Memory B cell (primary cell): ENCODE measurements at regions not wholly inside any gene's neighbourhood (a gene's known extent, or its start where the extent isn't known, plus 50 kb on each side); places are given as distances from the start of the nearest gene placed in this dataset.
"Not testable (repeated sequence)": the region's sequence is repeated elsewhere in the genome, so short reads cannot be mapped to it uniquely, and the experiment has no call there.

Experiments
- ATAC-seq: fragments of 150-1000 bp; cut with Tn5 transposase; 2 replicates; pipeline ENCODE4 v1.10.0; 2021; ENCODE audit warnings: low read depth, mild to moderate bottlenecking, moderate library complexity
- DNase-seq, 2 donors: peaks; one replicate each; pipeline ENCODE4 v3.0.0; 2022; ENCODE audit warnings: low spot score in 2 of 2
- H3K27ac Mint-ChIP-seq: one replicate; pipeline ENCODE4 v1.8.0; 2022; ENCODE audit warnings: mild to moderate bottlenecking, moderate library complexity, mixed read lengths
- H3K27me3 Mint-ChIP-seq: one replicate; pipeline ENCODE4 v1.8.0; 2022; ENCODE audit warnings: mixed read lengths
- H3K36me3 Mint-ChIP-seq: one replicate; pipeline ENCODE4 v1.8.0; 2022; ENCODE audit warnings: mild to moderate bottlenecking, mixed read lengths
- H3K4me1 Mint-ChIP-seq: one replicate; pipeline ENCODE4 v1.8.0; 2022; ENCODE audit warnings: mixed read lengths
- H3K4me3 Mint-ChIP-seq: one replicate; pipeline ENCODE4 v1.8.0; 2022; ENCODE audit warnings: mild to moderate bottlenecking, moderate library complexity, mixed read lengths
- H3K9me3 Mint-ChIP-seq: one replicate; pipeline ENCODE4 v1.8.0; 2022; ENCODE audit warnings: mixed read lengths

DNA sequence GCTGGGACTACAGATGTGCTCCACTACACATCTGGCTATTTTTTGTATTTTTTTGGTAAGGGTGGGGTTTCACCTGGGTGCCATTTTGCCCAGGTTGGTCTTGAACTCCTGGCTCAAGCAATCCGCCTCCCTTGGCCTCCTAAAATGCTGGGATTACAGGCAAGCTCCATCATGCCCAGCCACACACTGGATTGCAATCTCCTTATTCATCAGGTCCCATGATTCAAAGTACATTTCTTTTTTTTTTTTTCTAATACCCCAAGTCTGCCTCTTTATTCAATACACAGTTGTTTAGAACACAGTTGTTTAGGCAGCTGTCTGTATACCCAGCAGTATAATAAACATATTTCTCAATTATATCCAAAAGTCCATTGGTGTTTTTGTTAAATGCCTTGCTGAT is 130.3 kb upstream of the ARSJ start:
- no peaks in the 10 kb centered on the region for H3K9me3 Mint-ChIP-seq
- no peak for ATAC-seq
- H3K36me3 Mint-ChIP-seq: no peaks in the 10 kb centered on the region
- H3K27ac Mint-ChIP-seq: no peak overlapping the region
- no peaks in the 10 kb centered on the region for H3K27me3 Mint-ChIP-seq
- H3K4me1 Mint-ChIP-seq: no peaks in the 10 kb centered on the region
- no peak for DNase-seq
- H3K4me3 Mint-ChIP-seq: no peak overlapping the region

DNA sequence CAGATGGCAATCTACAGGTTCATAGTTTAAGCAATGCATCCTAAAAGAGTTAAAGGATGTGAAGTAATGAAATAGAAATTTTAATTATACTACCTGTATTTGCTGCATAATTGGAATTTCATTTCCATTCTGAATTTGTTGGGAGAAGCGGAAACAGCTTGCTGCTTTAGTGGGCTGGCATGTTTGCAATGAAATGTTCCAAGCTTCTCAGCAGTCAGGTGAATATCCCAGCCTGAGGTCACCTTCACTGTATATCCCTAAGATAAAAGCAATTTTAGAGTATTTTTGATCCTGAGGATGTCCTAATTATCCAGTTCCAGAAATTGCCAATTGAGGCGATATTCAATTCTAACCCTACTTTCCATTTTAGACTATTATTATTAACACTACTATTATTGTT is 136.1 kb upstream of the ARSJ start:
- Mint-ChIP-seq H3K9me3 (no peaks in the 10 kb centered on the region), H3K36me3 (no peaks in the 10 kb centered on the region), H3K27me3 (no peaks in the 10 kb centered on the region), H3K27ac (no peak overlapping the region), H3K4me1 (no peaks in the 10 kb centered on the region), H3K4me3 (no peak overlapping the region)
- ATAC-seq: no peak
- DNase-seq: no peak

- Mint-ChIP-seq H3K9me3 (no peaks in the 10 kb centered on the region), H3K36me3 (no peaks in the 10 kb centered on the region), H3K4me1 (no peaks in the 10 kb centered on the region), H3K4me3 (no peak overlapping the region), H3K27ac (no peak overlapping the region), H3K27me3 (no peaks in the 10 kb centered on the region)
- ATAC-seq (no peak), DNase-seq (no peak)
Measured at GRCh38 chr4:114116861-114117260, 137.4 kb upstream of the ARSJ start.

GRCh38 chr4:114121221-114121620 is 141.8 kb upstream of the ARSJ start:
- Mint-ChIP-seq H3K36me3 (no peaks in the 10 kb centered on the region), H3K4me3 (no peak overlapping the region), H3K4me1 (no peaks in the 10 kb centered on the region), H3K27ac (no peak overlapping the region), H3K27me3 (peaks cover 9% of the 10 kb centered on the region), H3K9me3 (peaks cover 2% of the 10 kb centered on the region)
- DNase-seq: no peak
- ATAC-seq: no peak

DNA sequence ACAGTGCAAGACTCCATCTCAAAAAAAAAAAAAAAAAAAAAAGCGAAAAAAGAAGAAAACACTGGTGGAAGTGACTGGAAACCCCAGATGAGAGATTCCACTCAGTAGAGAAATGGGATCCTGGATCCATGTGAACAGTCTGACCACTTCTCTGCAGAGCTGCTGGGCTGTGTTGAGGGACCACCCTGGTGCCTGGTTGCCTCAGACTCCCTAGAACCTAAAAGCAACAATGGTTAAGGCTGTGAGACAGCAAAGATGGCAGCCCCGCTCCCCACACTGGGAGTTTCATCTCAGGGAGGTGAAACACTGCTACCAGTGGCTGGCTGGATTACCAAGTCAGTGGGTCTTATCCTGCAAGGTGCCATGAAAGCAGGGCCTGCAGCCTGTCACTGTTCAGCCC is 152.8 kb upstream of the ARSJ start:
- H3K4me1 Mint-ChIP-seq: peaks cover 2% of the 10 kb centered on the region
- DNase-seq (no peak), ATAC-seq (no peak)
- peaks cover 3% of the 10 kb centered on the region for H3K27me3 Mint-ChIP-seq
- H3K9me3 Mint-ChIP-seq: peaks cover 3% of the 10 kb centered on the region
- no peak overlapping the region for H3K4me3 Mint-ChIP-seq
- no peaks in the 10 kb centered on the region for H3K36me3 Mint-ChIP-seq
- no peak overlapping the region for H3K27ac Mint-ChIP-seq

DNA sequence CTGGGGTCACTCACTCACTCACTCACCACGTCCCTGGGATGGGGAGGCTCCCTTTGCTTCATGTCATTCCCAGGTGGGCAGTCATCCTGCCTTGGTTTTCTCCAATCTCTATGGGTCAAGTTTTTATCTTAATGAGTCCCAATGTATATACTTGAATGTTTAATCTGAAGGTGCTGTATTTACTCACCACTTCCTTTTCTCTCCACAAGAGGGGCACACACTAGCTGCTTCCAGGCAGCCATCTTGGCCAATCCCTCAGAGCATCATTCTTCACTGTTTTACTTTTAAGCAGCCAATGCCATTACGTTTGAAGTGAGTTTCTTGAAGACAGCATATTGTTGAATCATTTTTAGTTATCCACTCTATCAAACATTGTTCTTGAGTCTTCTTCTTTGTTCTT is 153.4 kb upstream of the ARSJ start:
- Mint-ChIP-seq H3K27ac (no peak overlapping the region), H3K9me3 (peaks cover 3% of the 10 kb centered on the region), H3K27me3 (peaks cover 3% of the 10 kb centered on the region), H3K4me1 (peaks cover 2% of the 10 kb centered on the region), H3K4me3 (no peak overlapping the region), H3K36me3 (no peaks in the 10 kb centered on the region)
- ATAC-seq: peak; percentile 34
- DNase-seq: no peak

GRCh38 chr4:114136069-114136468 is 156.6 kb upstream of the ARSJ start:
- ATAC-seq: no peak
- no peak overlapping the region for H3K27ac Mint-ChIP-seq
- H3K36me3 Mint-ChIP-seq: no peaks in the 10 kb centered on the region
- no peak for DNase-seq
- no peak overlapping the region for H3K4me3 Mint-ChIP-seq
- peaks cover 6% of the 10 kb centered on the region for H3K27me3 Mint-ChIP-seq
- peaks cover 2% of the 10 kb centered on the region for H3K4me1 Mint-ChIP-seq
- peaks cover 3% of the 10 kb centered on the region for H3K9me3 Mint-ChIP-seq

GRCh38 chr4:114137984-114138383 is 158.5 kb upstream of the ARSJ start:
- Mint-ChIP-seq H3K27me3 (peaks cover 5% of the 10 kb centered on the region), H3K4me3 (no peak overlapping the region), H3K4me1 (peaks cover under 1% of the 10 kb centered on the region), H3K9me3 (peaks cover 1% of the 10 kb centered on the region), H3K27ac (no peak overlapping the region), H3K36me3 (no peaks in the 10 kb centered on the region)
- ATAC-seq (no peak), DNase-seq (no peak)

- Mint-ChIP-seq H3K9me3 (no peaks in the 10 kb centered on the region), H3K27ac (no peak overlapping the region), H3K36me3 (no peaks in the 10 kb centered on the region), H3K4me1 (peaks cover 2% of the 10 kb centered on the region), H3K4me3 (peak overlapping the region; percentile 64), H3K27me3 (peaks cover 5% of the 10 kb centered on the region)
- ATAC-seq: no peak
- DNase-seq: no peak
Measured at GRCh38 chr4:114146947-114147618, 167.6 kb upstream of the ARSJ start.

DNA sequence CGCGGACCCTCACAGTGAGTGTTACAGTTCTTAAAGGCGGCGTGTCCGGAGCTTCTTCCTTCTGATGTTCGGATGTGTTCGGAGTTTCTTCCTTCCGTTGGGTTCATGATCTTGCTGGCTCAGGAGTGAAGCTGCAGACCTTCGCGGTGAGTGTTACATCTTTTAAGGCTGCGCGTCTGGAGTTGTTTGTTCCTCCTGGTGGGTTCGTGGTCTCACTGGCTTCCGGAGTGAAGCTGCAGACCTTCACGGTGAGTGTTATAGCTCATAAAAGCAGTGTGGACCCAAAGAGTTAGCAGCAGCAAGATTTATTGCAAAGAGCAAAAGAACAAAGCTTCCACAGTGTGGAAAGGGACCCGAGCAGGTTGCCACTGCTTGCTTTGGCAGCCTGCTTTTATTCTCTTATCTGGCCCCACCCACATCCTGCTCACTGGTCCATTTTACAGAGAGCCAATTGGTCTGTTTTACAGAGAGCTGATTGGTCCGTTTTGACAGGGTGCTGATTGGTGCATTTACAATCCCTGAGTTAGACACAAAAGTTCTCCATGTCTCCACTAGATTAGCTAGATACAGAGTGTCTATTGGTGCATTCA is 168.3 kb upstream of the ARSJ start:
- H3K4me1 Mint-ChIP-seq, H3K36me3 Mint-ChIP-seq, ATAC-seq, H3K27me3 Mint-ChIP-seq, DNase-seq, H3K27ac Mint-ChIP-seq, H3K9me3 Mint-ChIP-seq: not testable (repeated sequence)
- peak overlapping the region; percentile 64 for H3K4me3 Mint-ChIP-seq

DNA sequence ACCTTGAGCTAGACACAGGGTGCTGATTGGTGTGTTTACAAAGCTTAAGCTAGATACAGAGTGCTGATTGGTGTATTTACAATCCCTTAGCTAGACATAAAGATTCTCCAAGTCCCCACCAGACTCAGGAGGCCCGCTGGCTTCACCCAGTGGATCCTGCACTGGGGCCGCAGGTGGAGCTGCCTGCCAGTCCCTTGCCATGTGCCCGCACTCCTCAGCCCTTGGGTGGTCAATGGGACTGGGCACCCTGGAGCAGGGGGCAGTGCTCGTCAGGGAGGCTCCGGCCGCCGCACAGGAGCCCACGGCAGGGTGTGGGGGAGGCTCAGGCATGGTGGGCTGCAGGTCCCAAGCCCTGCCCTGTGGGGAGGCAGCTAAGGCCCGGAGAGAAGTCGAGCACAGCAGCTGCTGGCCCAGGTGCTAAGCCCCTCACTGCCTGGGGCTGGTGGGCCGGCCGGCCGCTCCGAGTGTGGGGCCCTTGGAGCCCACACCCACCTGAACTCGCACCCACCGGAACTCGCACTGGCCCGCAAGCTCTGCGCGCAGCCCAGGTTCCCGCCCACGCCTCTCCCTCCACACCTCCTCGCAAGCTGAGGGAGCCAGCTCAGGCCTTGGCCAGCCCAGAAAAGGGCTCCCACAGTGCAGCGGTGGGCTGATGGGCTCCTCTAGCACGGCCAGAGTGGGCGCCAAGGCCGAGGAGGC is 169.1 kb upstream of the ARSJ start:
- H3K27me3 Mint-ChIP-seq, H3K9me3 Mint-ChIP-seq, H3K36me3 Mint-ChIP-seq, H3K27ac Mint-ChIP-seq, ATAC-seq, H3K4me3 Mint-ChIP-seq, H3K4me1 Mint-ChIP-seq, DNase-seq: not testable (repeated sequence)

DNA sequence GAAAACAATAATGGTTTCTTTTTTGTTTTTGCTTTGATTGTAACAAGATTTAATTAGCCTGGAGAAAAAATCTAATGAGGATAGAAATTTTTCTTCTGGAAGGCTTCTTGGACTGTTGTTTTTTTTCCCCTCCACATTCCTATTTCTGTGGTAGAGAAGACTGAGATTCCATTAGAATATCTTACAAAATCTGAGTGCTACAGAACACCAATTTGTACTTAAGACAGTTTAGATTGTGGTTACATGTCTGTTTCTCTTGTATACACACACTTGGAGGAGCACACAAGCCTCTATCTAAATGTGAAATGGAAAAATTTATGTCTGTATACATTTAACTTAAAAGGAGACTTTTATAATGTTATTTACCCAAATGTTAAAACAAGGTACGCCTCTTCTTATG is 176.9 kb upstream of the ARSJ start:
- peaks cover 3% of the 10 kb centered on the region for H3K27me3 Mint-ChIP-seq
- no peak overlapping the region for H3K27ac Mint-ChIP-seq
- no peak overlapping the region for H3K4me3 Mint-ChIP-seq
- no peaks in the 10 kb centered on the region for H3K4me1 Mint-ChIP-seq
- no peaks in the 10 kb centered on the region for H3K9me3 Mint-ChIP-seq
- ATAC-seq (no peak), DNase-seq (no peak)
- H3K36me3 Mint-ChIP-seq: no peaks in the 10 kb centered on the region

GRCh38 chr4:114161809-114162208 is 182.4 kb upstream of the ARSJ start:
- H3K27me3 Mint-ChIP-seq: no peaks in the 10 kb centered on the region
- no peak overlapping the region for H3K4me3 Mint-ChIP-seq
- H3K4me1 Mint-ChIP-seq: no peaks in the 10 kb centered on the region
- DNase-seq (no peak), ATAC-seq (no peak)
- no peaks in the 10 kb centered on the region for H3K36me3 Mint-ChIP-seq
- H3K9me3 Mint-ChIP-seq: no peaks in the 10 kb centered on the region
- H3K27ac Mint-ChIP-seq: no peak overlapping the region

GRCh38 chr4:114163051-114163450 is 183.6 kb upstream of the ARSJ start:
- H3K9me3 Mint-ChIP-seq: no peaks in the 10 kb centered on the region
- no peaks in the 10 kb centered on the region for H3K4me1 Mint-ChIP-seq
- no peak for DNase-seq
- no peaks in the 10 kb centered on the region for H3K36me3 Mint-ChIP-seq
- H3K27me3 Mint-ChIP-seq: no peaks in the 10 kb centered on the region
- no peak for ATAC-seq
- no peak overlapping the region for H3K27ac Mint-ChIP-seq
- H3K4me3 Mint-ChIP-seq: no peak overlapping the region

GRCh38 chr4:114173968-114174367 is 194.5 kb upstream of the ARSJ start:
- Mint-ChIP-seq H3K27ac (no peak overlapping the region), H3K9me3 (no peaks in the 10 kb centered on the region), H3K4me3 (no peak overlapping the region), H3K4me1 (no peaks in the 10 kb centered on the region), H3K36me3 (no peaks in the 10 kb centered on the region), H3K27me3 (no peaks in the 10 kb centered on the region)
- DNase-seq: no peak
- ATAC-seq: no peak
